Heart right ventricle (tissue), 16 donors: ENCODE measurements at regions not wholly inside any gene's neighbourhood (a gene's known extent, or its start where the extent isn't known, plus 50 kb on each side); places are given as distances from the start of the nearest gene placed in this dataset.
"Not testable (repeated sequence)": the region's sequence is repeated elsewhere in the genome, so short reads cannot be mapped to it uniquely, and the experiment has no call there.

ENCODE experiments used
- ATAC-seq, 8 donors: fragments of 200-7000 bp; cut with Tn5 transposase; one replicate each; pipeline ENCODE4 v1.9.1; 2020; ENCODE audit warnings: mild to moderate bottlenecking in 8 of 8, moderate library complexity in 8 of 8, moderate number of reproducible peaks in 1 of 8
- DNase-seq, 2 donors: peaks; one replicate each; pipeline ENCODE4 v3.0.0-alpha.2; 2020
- H3K27ac ChIP-seq, 10 donors: fragments of 200-600 bp; sonication (generic) in 2 of 10; one replicate each; pipeline versions ENCODE4 v1.5.0 to v1.8.0; 2020 to 2022; ENCODE audit warnings: mild to moderate bottlenecking in 3 of 10
- H3K27me3 ChIP-seq, 7 donors: fragments of 200-600 bp; one replicate each; pipeline ENCODE4 v1.8.0; 2021 to 2022; ENCODE audit warnings: mild to moderate bottlenecking in 2 of 7
- H3K36me3 ChIP-seq, 9 donors: fragments of 200-600 bp; sonication (generic) in 1 of 9; one replicate each; pipeline versions ENCODE4 v1.5.0 to v1.8.0; 2020 to 2022; ENCODE audit warnings: mild to moderate bottlenecking in 2 of 9
- H3K4me1 ChIP-seq, 9 donors: fragments of 200-600 bp; sonication (generic) in 1 of 9; one replicate each; pipeline versions ENCODE4 v1.5.0 to v1.8.0; 2020 to 2022; ENCODE audit warnings: mild to moderate bottlenecking in 4 of 9
- H3K4me3 ChIP-seq, 10 donors: fragments of 200-600 bp; sonication (generic) in 2 of 10; one replicate each; pipeline versions ENCODE4 v1.5.0 to v1.8.0; 2020 to 2022; ENCODE audit warnings: mild to moderate bottlenecking in 7 of 10, moderate library complexity in 2 of 10
- H3K9me3 ChIP-seq, 11 donors: fragments of 200-600 bp in 10 of 11; sonication (generic) in 2 of 11; one replicate each; pipeline versions ENCODE4 v1.5.0 to v1.8.0; 2013 to 2022; ENCODE audit warnings: mild to moderate bottlenecking in 2 of 11, control low read depth in 1 of 11, moderate library complexity in 1 of 11
- WGBS, 2 donors: extraction: QIAGEN DNeasy Blood & Tissue Kit; methylation state at CpG; one replicate each; pipeline ENCODE4 v1.1.7; 2013; ENCODE audit warnings: inconsistent platforms in 1 of 2; 5-methylcytosine and 5-hydroxymethylcytosine counted together
- intact Hi-C, 10 donors: fragments of 100-400 bp; cut with DNase I; formaldehyde crosslinking; loops; one replicate each; pipeline versions ENCODE4 v1.11.1 to v1.14.2; 2022
- TF ChIP-seq, protein P1 (sequence below), 9 donors: fragments of 200-600 bp; sonication (generic) in 2 of 9; IDR thresholded peaks; one replicate each; pipeline versions ENCODE4 v1.5.0 to v1.8.0; 2021 to 2022; ENCODE audit warnings: antibody characterized with exemption in 9 of 9, mild to moderate bottlenecking in 5 of 9, moderate library complexity in 1 of 9
- donor health status: Arrhythmogenic right ventricular cardiomyopathy.
- donor health status: ischemic (EF 13 %, LVEDD 7.1; RV severe dilation, severe dysfunction).
- donor health status: healthy with polysubstance abuse.
- donor health status: DM: no; HTN: yes; CAD: no.
- donor health status: DM: no; HTN: no; CAD: no.
- donor health status: ischemic (EF 25% LVEDD 6.9; RV normal size, moderate dysfunction).
- donor health status: ischemic (EF 25% LVEDD 5.7; RV mildly dilated, moderate dysfunction).
- donor health status: healthy.
- donor health status: DM: yes; HTN: yes; CAD: no.
- donor health status: Ischemic cardiomyopathy.
- donor health status: ischemic (EF 35%, LVEDD 5.7; RV mildly dilated, moderate dysfunction).
- donor health status: nonischemic (EF 11% LVEDD 7.7; RV severe dilation, severe dysfunction).
- donor health status: DM: yes; HTN: yes; CAD: no.
- donor health status: PGD.
- donor health status: ischemic (EF 29% LVEDD 5.4; RV normal size, mild dysfunction).
- donor health status: nonischemic (EF 23%, LVEDD 6.1; RV moderate dilation, normal function).

DNA sequence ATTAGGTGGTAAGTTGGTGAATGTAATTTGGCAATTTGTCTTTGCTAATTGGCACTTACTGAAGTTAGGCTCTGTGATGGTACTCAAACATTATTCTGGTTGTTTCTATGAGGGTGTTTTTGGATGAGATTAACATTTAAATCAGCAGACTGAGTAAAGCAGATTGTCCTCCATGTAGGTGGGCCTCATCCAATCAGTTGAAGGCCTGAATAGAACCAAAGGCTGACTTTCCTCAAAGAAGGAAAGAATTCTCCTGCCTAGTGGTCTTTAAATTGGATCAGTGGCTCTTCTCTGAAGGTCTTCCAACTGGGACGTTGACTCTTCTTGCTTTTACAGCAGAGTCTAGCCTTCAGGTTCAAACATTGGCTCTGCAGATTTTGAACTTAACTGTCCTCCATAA, 278.3 kb downstream of the KIF20B start:
- Histone ChIP-seq H3K27me3 (no peaks in the 10 kb centered on the region), H3K9me3 (no peaks in the 10 kb centered on the region), H3K27ac (no peak overlapping the region), H3K4me1 (no peaks in the 10 kb centered on the region), H3K36me3 (no peaks in the 10 kb centered on the region), H3K4me3 (no peak overlapping the region)
- WGBS, 2 donors: 72 to 86% methylated on average over 1 of the region's 1 CpG
- intact Hi-C loops: no loop called here
- DNase-seq (no peak), ATAC-seq (no peak)
- TF ChIP-seq, protein P1, sequence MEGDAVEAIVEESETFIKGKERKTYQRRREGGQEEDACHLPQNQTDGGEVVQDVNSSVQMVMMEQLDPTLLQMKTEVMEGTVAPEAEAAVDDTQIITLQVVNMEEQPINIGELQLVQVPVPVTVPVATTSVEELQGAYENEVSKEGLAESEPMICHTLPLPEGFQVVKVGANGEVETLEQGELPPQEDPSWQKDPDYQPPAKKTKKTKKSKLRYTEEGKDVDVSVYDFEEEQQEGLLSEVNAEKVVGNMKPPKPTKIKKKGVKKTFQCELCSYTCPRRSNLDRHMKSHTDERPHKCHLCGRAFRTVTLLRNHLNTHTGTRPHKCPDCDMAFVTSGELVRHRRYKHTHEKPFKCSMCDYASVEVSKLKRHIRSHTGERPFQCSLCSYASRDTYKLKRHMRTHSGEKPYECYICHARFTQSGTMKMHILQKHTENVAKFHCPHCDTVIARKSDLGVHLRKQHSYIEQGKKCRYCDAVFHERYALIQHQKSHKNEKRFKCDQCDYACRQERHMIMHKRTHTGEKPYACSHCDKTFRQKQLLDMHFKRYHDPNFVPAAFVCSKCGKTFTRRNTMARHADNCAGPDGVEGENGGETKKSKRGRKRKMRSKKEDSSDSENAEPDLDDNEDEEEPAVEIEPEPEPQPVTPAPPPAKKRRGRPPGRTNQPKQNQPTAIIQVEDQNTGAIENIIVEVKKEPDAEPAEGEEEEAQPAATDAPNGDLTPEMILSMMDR (IDR thresholded peaks at IDR 0.05): no peak

DNA sequence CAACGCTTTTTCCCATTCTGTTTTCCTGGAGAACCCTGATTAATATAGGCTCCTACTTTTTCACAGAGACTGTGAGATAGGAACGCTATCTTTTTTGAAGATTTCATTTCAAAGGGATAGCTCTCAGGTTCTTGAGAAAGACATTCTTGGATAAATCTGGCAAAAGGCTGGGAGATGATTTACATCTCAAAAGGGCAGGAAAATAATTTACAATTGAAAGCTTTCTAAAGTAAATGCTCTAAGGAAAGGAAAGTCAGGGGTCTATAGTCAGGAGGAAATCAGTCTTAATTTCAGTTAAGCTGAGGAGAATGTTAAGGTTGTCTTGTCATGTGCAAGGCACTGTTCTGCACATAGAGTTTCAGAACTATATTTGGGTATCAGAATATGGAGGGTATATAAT, 278.8 kb downstream of the KIF20B start:
- no peaks in the 10 kb centered on the region for H3K27me3 ChIP-seq
- no peak overlapping the region for H3K27ac ChIP-seq
- ATAC-seq: no peak
- 66 to 77% methylated on average over 2 of the region's 2 CpGs for WGBS, 2 donors
- no peak for DNase-seq
- intact Hi-C loops: no loop called here
- no peaks in the 10 kb centered on the region for H3K4me1 ChIP-seq
- no peaks in the 10 kb centered on the region for H3K9me3 ChIP-seq
- TF ChIP-seq, protein P1 (IDR thresholded peaks at IDR 0.05): no peak
- no peaks in the 10 kb centered on the region for H3K36me3 ChIP-seq
- no peak overlapping the region for H3K4me3 ChIP-seq

DNA sequence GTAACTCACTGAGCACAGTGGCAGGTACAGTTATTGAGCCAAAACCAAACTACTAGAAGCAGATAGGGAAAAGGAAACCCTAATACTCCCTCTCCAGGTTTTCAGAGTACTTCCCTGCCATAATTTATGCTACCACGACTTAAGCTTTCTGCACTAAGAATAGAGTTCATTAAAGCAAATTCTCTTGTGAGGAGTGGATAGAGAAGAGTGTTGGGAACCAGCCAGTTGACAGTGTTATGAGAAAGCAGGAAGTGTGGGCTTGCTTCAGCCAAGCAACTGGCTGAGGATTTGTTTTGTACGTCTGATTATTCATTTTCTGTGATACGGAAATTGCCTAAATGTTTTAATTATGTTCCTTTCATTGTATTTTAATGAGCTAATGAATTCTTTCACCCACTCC, 280.5 kb downstream of the KIF20B start:
- no peak overlapping the region for H3K4me3 ChIP-seq
- no peaks in the 10 kb centered on the region for H3K27me3 ChIP-seq
- H3K9me3 ChIP-seq: no peaks in the 10 kb centered on the region
- DNase-seq (no peak), ATAC-seq (no peak)
- 16 to 29% methylated on average over 3 of the region's 3 CpGs for WGBS, 2 donors
- intact Hi-C loops: no loop called here
- no peaks in the 10 kb centered on the region for H3K4me1 ChIP-seq
- TF ChIP-seq, protein P1 (IDR thresholded peaks at IDR 0.05): no peak
- H3K36me3 ChIP-seq: no peaks in the 10 kb centered on the region
- H3K27ac ChIP-seq: no peak overlapping the region

DNA sequence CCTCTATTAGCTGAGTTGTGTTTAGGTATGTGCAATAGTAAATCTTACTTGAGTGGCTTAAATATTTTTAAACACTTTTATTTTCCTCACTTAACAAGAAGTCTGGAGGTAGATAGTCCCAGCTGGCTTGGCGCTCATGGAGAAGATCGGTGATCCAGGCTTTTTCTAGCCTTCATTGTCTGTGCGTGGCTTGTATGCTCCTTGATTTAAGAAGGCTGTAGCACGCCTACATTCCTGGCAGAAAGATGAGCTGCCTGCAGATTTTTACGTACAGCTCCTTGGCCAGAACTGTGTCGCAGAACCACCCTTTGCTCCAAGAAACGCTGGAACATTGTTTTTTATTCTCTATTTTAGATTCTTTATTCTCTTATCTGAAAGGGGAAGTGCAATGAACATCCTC, 284.1 kb downstream of the KIF20B start:
- WGBS, 2 donors: 70 to 71% methylated on average over 7 of the region's 7 CpGs
- H3K36me3 ChIP-seq: no peaks in the 10 kb centered on the region
- no peaks in the 10 kb centered on the region for H3K27me3 ChIP-seq
- ATAC-seq: no peak
- intact Hi-C loops: no loop called here
- peaks cover 0 to 8% (median 0%) of the 10 kb centered on the region in 11 donors for H3K9me3 ChIP-seq
- TF ChIP-seq, protein P1 (IDR thresholded peaks at IDR 0.05): no peak
- H3K27ac ChIP-seq: no peak overlapping the region
- H3K4me1 ChIP-seq: no peaks in the 10 kb centered on the region
- H3K4me3 ChIP-seq: no peak overlapping the region
- DNase-seq: no peak

DNA sequence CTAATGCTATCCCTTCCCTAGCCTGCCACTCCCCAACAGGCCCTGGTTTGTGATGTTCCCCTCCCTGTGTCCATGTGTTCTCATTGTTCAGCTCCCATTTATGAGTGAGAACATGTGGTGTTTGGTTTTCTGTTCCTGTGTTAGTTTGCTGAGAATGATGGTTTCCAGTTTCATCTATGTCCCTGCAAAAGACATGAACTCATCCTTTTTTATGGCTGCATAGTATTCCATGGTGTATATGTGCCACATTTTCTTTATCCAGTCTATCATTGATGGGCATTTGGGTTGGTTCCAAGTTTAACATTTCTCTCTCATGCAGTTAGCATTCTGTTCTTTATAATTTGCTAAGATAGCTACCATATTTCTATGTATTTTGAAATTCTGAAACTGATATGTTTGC, 287.0 kb downstream of the KIF20B start:
- DNase-seq, H3K27me3 ChIP-seq, intact Hi-C loops, H3K27ac ChIP-seq, H3K4me3 ChIP-seq, ATAC-seq, H3K4me1 ChIP-seq, H3K36me3 ChIP-seq: not testable (repeated sequence)
- H3K9me3 ChIP-seq: peaks cover 0 to 18% (median 0%) of the 10 kb centered on the region in 11 donors
